ENCODE measurements at regions not wholly inside any gene's neighbourhood (a gene's known extent, or its start where the extent isn't known, plus 50 kb on each side); places are given as distances from the start of the nearest gene placed in this dataset.

GRCh38 chr6:1201547-1202200 lies 110.2 kb upstream of the FOXQ1 start:
- intact Hi-C loops (cut with micrococcal nuclease), result no loop called here

- intact Hi-C loops (cut with micrococcal nuclease), result no loop called here
Measured at GRCh38 chr6:1200409-1201101, 111.3 kb upstream of the FOXQ1 start.

GRCh38 chr6:1200081-1200408 lies 111.9 kb upstream of the FOXQ1 start:
- intact Hi-C loops (cut with micrococcal nuclease), result no loop called here

- intact Hi-C loops (cut with micrococcal nuclease), result no loop called here
Measured at GRCh38 chr6:1197309-1197708, 114.6 kb upstream of the FOXQ1 start.

- intact Hi-C loops (cut with micrococcal nuclease), result no loop called here
Measured at GRCh38 chr6:1191141-1191630, 120.7 kb upstream of the FOXQ1 start.

- intact Hi-C loops (cut with micrococcal nuclease), result no loop called here
Measured at GRCh38 chr6:1190366-1190765, 121.5 kb upstream of the FOXQ1 start.

GRCh38 chr6:1188199-1188598 lies 123.7 kb upstream of the FOXQ1 start:
- intact Hi-C loops (cut with micrococcal nuclease), result no loop called here

GRCh38 chr6:1187293-1188131 lies 124.4 kb upstream of the FOXQ1 start:
- intact Hi-C loops (cut with micrococcal nuclease), result no loop called here

- intact Hi-C loops (cut with micrococcal nuclease), result no loop called here
Measured at GRCh38 chr6:1184318-1184717, 127.6 kb upstream of the FOXQ1 start.

GRCh38 chr6:1182722-1183521 lies 129.0 kb upstream of the FOXQ1 start:
- intact Hi-C loops (cut with micrococcal nuclease), result no loop called here

- intact Hi-C loops (cut with micrococcal nuclease), result no loop called here
Measured at GRCh38 chr6:1181939-1182605, 129.8 kb upstream of the FOXQ1 start.

- intact Hi-C loops (cut with micrococcal nuclease), result no loop called here
Measured at GRCh38 chr6:1179571-1180459, 132.1 kb upstream of the FOXQ1 start.

GRCh38 chr6:1178590-1178989 lies 133.3 kb upstream of the FOXQ1 start:
- intact Hi-C loops (cut with micrococcal nuclease), result no loop called here

- intact Hi-C loops (cut with micrococcal nuclease), result no loop called here
Measured at GRCh38 chr6:1176567-1176966, 135.3 kb upstream of the FOXQ1 start.

GRCh38 chr6:1175877-1176276 lies 136.0 kb upstream of the FOXQ1 start:
- intact Hi-C loops (cut with micrococcal nuclease), result no loop called here

- intact Hi-C loops (cut with micrococcal nuclease), result no loop called here
Measured at GRCh38 chr6:1170794-1171193, 141.1 kb upstream of the FOXQ1 start.

- intact Hi-C loops (cut with micrococcal nuclease), result no loop called here
Measured at GRCh38 chr6:1164600-1164999, 147.3 kb upstream of the FOXQ1 start.

GRCh38 chr6:1163501-1163900 lies 148.4 kb upstream of the FOXQ1 start:
- intact Hi-C loops (cut with micrococcal nuclease), result no loop called here

GRCh38 chr6:1162367-1163275 lies 149.3 kb upstream of the FOXQ1 start:
- intact Hi-C loops (cut with micrococcal nuclease), result no loop called here

Measured in T-helper 2 cell treated with Interferon-gamma antibody and Interleukin-4, amounts not matched to agents 100 ng/mL and 5 ng/mL, for 36 hours (primary cell).